Stomach smooth muscle (tissue), 2 donors: ENCODE measurements at regions not wholly inside any gene's neighbourhood (a gene's known extent, or its start where the extent isn't known, plus 50 kb on each side); places are given as distances from the start of the nearest gene placed in this dataset.

ENCODE experiments used
- H3K27ac ChIP-seq: one replicate; pipeline ENCODE4 v1.7.0; 2013; ENCODE audit warnings: mild to moderate bottlenecking, low read length, inconsistent platforms
- H3K27me3 ChIP-seq, 2 donors: one replicate each; pipeline ENCODE4 v1.7.0; 2013; ENCODE audit warnings: low read length in 2 of 2; ENCODE audit not compliant: insufficient read depth in 2 of 2, control insufficient read depth in 1 of 2
- H3K36me3 ChIP-seq, 2 donors: one replicate each; pipeline ENCODE4 v1.7.0; 2013; ENCODE audit warnings: low read length in 2 of 2; ENCODE audit not compliant: control insufficient read depth in 2 of 2, insufficient read depth in 2 of 2
- H3K4me1 ChIP-seq: one replicate; pipeline ENCODE4 v1.7.0; 2013; ENCODE audit warnings: low read length; ENCODE audit not compliant: control insufficient read depth, insufficient read depth
- H3K4me3 ChIP-seq, 2 donors: one replicate each; pipeline ENCODE4 v1.7.0; 2013; ENCODE audit warnings: low read length in 2 of 2
- H3K9ac ChIP-seq, 2 donors: one replicate each; pipeline ENCODE4 v1.7.0; 2013; ENCODE audit warnings: low read length in 2 of 2, mild to moderate bottlenecking in 1 of 2
- H3K9me3 ChIP-seq, 2 donors: one replicate each; pipeline ENCODE4 v1.7.0; 2013; ENCODE audit warnings: low read length in 2 of 2; ENCODE audit not compliant: control insufficient read depth in 2 of 2
- donor health status: healthy.
- donor health status: Pancreatic carcinoma.

GRCh38 chr20:4578375-4578774 lies 107.9 kb upstream of the PRNP start:
- no peak overlapping the region for H3K9ac ChIP-seq
- H3K4me1 ChIP-seq = no peaks in the 10 kb centered on the region
- no peaks in the 10 kb centered on the region for H3K36me3 ChIP-seq
- peaks cover 0 to 2% of the 10 kb centered on the region in 2 donors for H3K27me3 ChIP-seq
- H3K9me3 ChIP-seq = no peaks in the 10 kb centered on the region
- H3K27ac ChIP-seq = no peak overlapping the region
- no peak overlapping the region for H3K4me3 ChIP-seq

- no peaks in the 10 kb centered on the region for H3K9me3 ChIP-seq
- no peak overlapping the region for H3K4me3 ChIP-seq
- no peaks in the 10 kb centered on the region for H3K36me3 ChIP-seq
- no peaks in the 10 kb centered on the region for H3K4me1 ChIP-seq
- H3K27ac ChIP-seq = peak overlapping the region; percentile 78
- H3K27me3 ChIP-seq = peaks cover 0 to 2% of the 10 kb centered on the region in 2 donors
- H3K9ac ChIP-seq = no peak overlapping the region
Measured at GRCh38 chr20:4574356-4574690, 111.9 kb upstream of the PRNP start.

GRCh38 chr20:4573564-4574355 lies 112.5 kb upstream of the PRNP start:
- H3K36me3 ChIP-seq = no peaks in the 10 kb centered on the region
- H3K4me1 ChIP-seq = no peaks in the 10 kb centered on the region
- no peaks in the 10 kb centered on the region for H3K9me3 ChIP-seq
- no peak overlapping the region for H3K4me3 ChIP-seq
- peaks cover 0 to 2% of the 10 kb centered on the region in 2 donors for H3K27me3 ChIP-seq
- peak overlapping the region; percentile 78 for H3K27ac ChIP-seq
- H3K9ac ChIP-seq = peak overlapping the region in 1 of 2 donors; percentile 13

GRCh38 chr20:4571759-4572531 lies 114.3 kb upstream of the PRNP start:
- H3K27ac ChIP-seq = no peak overlapping the region
- no peak overlapping the region for H3K4me3 ChIP-seq
- no peaks in the 10 kb centered on the region for H3K36me3 ChIP-seq
- H3K9ac ChIP-seq = no peak overlapping the region
- H3K9me3 ChIP-seq = no peaks in the 10 kb centered on the region
- no peaks in the 10 kb centered on the region for H3K27me3 ChIP-seq
- H3K4me1 ChIP-seq = no peaks in the 10 kb centered on the region

- Histone ChIP-seq H3K9ac (no peak overlapping the region), H3K4me1 (no peaks in the 10 kb centered on the region), H3K27me3 (no peaks in the 10 kb centered on the region)
Measured at GRCh38 chr20:4569865-4570264, 116.4 kb upstream of the PRNP start.

GRCh38 chr20:4569092-4569491 lies 117.2 kb upstream of the PRNP start:
- Histone ChIP-seq H3K9ac (no peak overlapping the region), H3K9me3 (no peaks in the 10 kb centered on the region), H3K27ac (no peak overlapping the region), H3K36me3 (no peaks in the 10 kb centered on the region), H3K27me3 (no peaks in the 10 kb centered on the region), H3K4me1 (no peaks in the 10 kb centered on the region), H3K4me3 (no peak overlapping the region)

More at GRCh38 chr20:4569865-4570264, 116.4 kb upstream of the PRNP start:
- no peaks in the 10 kb centered on the region for H3K9me3 ChIP-seq
- no peak overlapping the region for H3K4me3 ChIP-seq
- no peaks in the 10 kb centered on the region for H3K36me3 ChIP-seq
- H3K27ac ChIP-seq = no peak overlapping the region

- Histone ChIP-seq H3K27me3 (no peaks in the 10 kb centered on the region), H3K36me3 (no peaks in the 10 kb centered on the region)
Measured at GRCh38 chr20:4568361-4568959, 117.8 kb upstream of the PRNP start.

GRCh38 chr20:4567170-4567569 lies 119.1 kb upstream of the PRNP start:
- H3K36me3 ChIP-seq = no peaks in the 10 kb centered on the region

More at GRCh38 chr20:4568361-4568959, 117.8 kb upstream of the PRNP start:
- H3K9ac ChIP-seq = no peak overlapping the region
- H3K9me3 ChIP-seq = no peaks in the 10 kb centered on the region
- no peaks in the 10 kb centered on the region for H3K4me1 ChIP-seq
- H3K27ac ChIP-seq = no peak overlapping the region
- H3K4me3 ChIP-seq = no peak overlapping the region

GRCh38 chr20:4563534-4563933 lies 122.7 kb upstream of the PRNP start:
- Histone ChIP-seq H3K9ac (no peak overlapping the region), H3K27me3 (no peaks in the 10 kb centered on the region), H3K4me1 (no peaks in the 10 kb centered on the region), H3K36me3 (no peaks in the 10 kb centered on the region), H3K9me3 (no peaks in the 10 kb centered on the region), H3K4me3 (no peak overlapping the region), H3K27ac (no peak overlapping the region)

More at GRCh38 chr20:4567170-4567569, 119.1 kb upstream of the PRNP start:
- no peaks in the 10 kb centered on the region for H3K27me3 ChIP-seq
- H3K27ac ChIP-seq = no peak overlapping the region
- H3K4me1 ChIP-seq = no peaks in the 10 kb centered on the region
- H3K9ac ChIP-seq = no peak overlapping the region
- no peak overlapping the region for H3K4me3 ChIP-seq
- H3K9me3 ChIP-seq = no peaks in the 10 kb centered on the region

GRCh38 chr20:4563031-4563430 lies 123.2 kb upstream of the PRNP start:
- H3K4me3 ChIP-seq = no peak overlapping the region
- H3K9me3 ChIP-seq = no peaks in the 10 kb centered on the region
- H3K36me3 ChIP-seq = no peaks in the 10 kb centered on the region
- H3K27ac ChIP-seq = no peak overlapping the region
- no peaks in the 10 kb centered on the region for H3K4me1 ChIP-seq
- H3K27me3 ChIP-seq = no peaks in the 10 kb centered on the region
- H3K9ac ChIP-seq = no peak overlapping the region
